ENCODE measurements at regions not wholly inside any gene's neighbourhood (a gene's known extent, or its start where the extent isn't known, plus 50 kb on each side); places are given as distances from the start of the nearest gene placed in this dataset.

DNA sequence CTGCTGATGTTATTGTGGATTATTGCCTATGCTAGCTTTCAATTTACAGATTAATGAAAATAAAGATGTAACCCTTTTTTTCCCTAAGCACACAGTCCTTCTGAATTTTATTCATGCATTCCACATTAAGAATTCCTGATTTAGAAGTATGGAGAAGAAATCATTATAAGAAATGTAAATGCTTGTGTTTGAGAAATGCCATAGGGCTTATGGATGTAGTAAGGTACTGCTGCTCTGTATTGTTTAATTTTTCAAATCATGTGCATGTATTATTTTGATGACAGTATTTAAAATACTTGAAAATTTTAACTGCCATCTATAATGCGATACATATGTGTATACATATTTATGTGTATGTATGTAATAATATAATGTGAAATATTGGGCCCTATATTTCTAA lies 167.1 kb upstream of the SOX5 start:
- Histone ChIP-seq H3K27ac (ENCODE audit: insufficient read depth, low read length) (no peak overlapping the region), H2BK20ac (ENCODE audit: low read depth, low read length) (no peak overlapping the region), H3K18ac (ENCODE audit: low read depth, low read length) (no peak overlapping the region), H4K5ac (ENCODE audit: low read depth, low read length) (no peak overlapping the region), H4K20me1 (ENCODE audit: insufficient read depth, low read length) (no peaks in the 10 kb centered on the region), H3K9me1 (ENCODE audit: insufficient read depth, low read length) (no peaks in the 10 kb centered on the region), H3K23ac (ENCODE audit: low read depth, low read length) (no peak overlapping the region), H2BK120ac (ENCODE audit: low read depth, low read length) (no peak overlapping the region), H3K9me3 (ENCODE audit: control insufficient read depth, insufficient read depth, low read length) (no peaks in the 10 kb centered on the region; the same call in 1 of the 2 replicates), H4K8ac (ENCODE audit: low read depth in 2 of 2, low read length in 2 of 2) (no peak overlapping the region), H4K91ac (ENCODE audit: insufficient read depth, low read depth, low read length) (no peak overlapping the region), H3K27me3 (ENCODE audit: control insufficient read depth, insufficient read depth, low read length) (no peaks in the 10 kb centered on the region), H3K4ac (ENCODE audit: low read depth, low read length) (no peak overlapping the region), H3K4me3 (ENCODE audit: insufficient read depth, low read depth, low read length) (no peak overlapping the region), H2BK5ac (ENCODE audit: low read depth, low read length, poor library complexity, severe bottlenecking) (no peak overlapping the region), H3K14ac (replicated peaks; ENCODE audit: low read depth, low read length) (no peak overlapping the region), H3K9ac (ENCODE audit: low read depth, low read length) (no peak overlapping the region), H2AK9ac (replicated peaks; ENCODE audit: low read depth, low read length, poor library complexity) (no peak overlapping the region), H3K56ac (ENCODE audit: extremely low read depth, insufficient read depth, low read length) (no peak overlapping the region), H3K36me3 (ENCODE audit: control insufficient read depth, insufficient read depth, low read length) (no peaks in the 10 kb centered on the region), H3K4me1 (ENCODE audit: control insufficient read depth, insufficient read depth, low read length) (no peaks in the 10 kb centered on the region; the same call in 1 of the 2 replicates), H3K4me2 (ENCODE audit: low read depth, low read length) (no peak overlapping the region), H2AFZ (replicated peaks; ENCODE audit: low read length, poor library complexity) (no peak overlapping the region), H2AK5ac (ENCODE audit: low read depth, low read length) (no peak overlapping the region), H3K79me1 (ENCODE audit: low read depth in 1 of 2, low read length in 2 of 2) (0 out of 4 replicates have a peak, but pooled peaks cover 0 to 5% of the 10 kb centered on the region in 2 experiments), H2BK15ac (ENCODE audit: low read depth, low read length) (no peak overlapping the region)
- dilution Hi-C loops (cut with HindIII; ENCODE audit: low sequenced_read_pairs, unreplicated experiment): no loop called here
- WGBS, 2 experiments (ENCODE audit: extremely low coverage in 2 of 2, insufficient read length in 1 of 2): no CpG with 5 or more reads among the region's 1 CpG
- no peak for DNase-seq
- ATAC-seq (ENCODE audit: low read depth): no peak
- POLR2A ChIA-PET (ENCODE audit: unreplicated experiment): no interaction called here
- TF ChIP-seq MXI1 (IDR thresholded peaks at IDR 0.05; ENCODE audit: borderline replicate concordance, low read depth, low read length) (no peak), RAD21 (IDR thresholded peaks at IDR 0.05; ENCODE audit: low read length) (no peak), RCOR1 (IDR thresholded peaks at IDR 0.05; ENCODE audit: insufficient replicate concordance, low read length) (no peak), CEBPB (IDR thresholded peaks at IDR 0.05; ENCODE audit: low read depth, low read length) (no peak), USF2 (IDR thresholded peaks at IDR 0.05; ENCODE audit: low read depth, low read length) (no peak), CTCF (conservative IDR thresholded peaks at IDR 0.05; ENCODE audit: low read depth, low read length) (no peak), CHD1 (IDR thresholded peaks at IDR 0.05; ENCODE audit: low read depth, low read length) (no peak), RFX5 (IDR thresholded peaks at IDR 0.05; ENCODE audit: low read depth, low read length) (no peak), FOS (IDR thresholded peaks at IDR 0.05; ENCODE audit: low read depth, low read length) (no peak), BHLHE40 (IDR thresholded peaks at IDR 0.05; ENCODE audit: low read depth, low read length) (no peak), NFE2L2 (IDR thresholded peaks at IDR 0.05; ENCODE audit: low read depth, low read length) (no peak), MAZ (IDR thresholded peaks at IDR 0.05; ENCODE audit: borderline replicate concordance, low read depth, low read length) (no peak)
- TF ChIP-seq, protein P1, sequence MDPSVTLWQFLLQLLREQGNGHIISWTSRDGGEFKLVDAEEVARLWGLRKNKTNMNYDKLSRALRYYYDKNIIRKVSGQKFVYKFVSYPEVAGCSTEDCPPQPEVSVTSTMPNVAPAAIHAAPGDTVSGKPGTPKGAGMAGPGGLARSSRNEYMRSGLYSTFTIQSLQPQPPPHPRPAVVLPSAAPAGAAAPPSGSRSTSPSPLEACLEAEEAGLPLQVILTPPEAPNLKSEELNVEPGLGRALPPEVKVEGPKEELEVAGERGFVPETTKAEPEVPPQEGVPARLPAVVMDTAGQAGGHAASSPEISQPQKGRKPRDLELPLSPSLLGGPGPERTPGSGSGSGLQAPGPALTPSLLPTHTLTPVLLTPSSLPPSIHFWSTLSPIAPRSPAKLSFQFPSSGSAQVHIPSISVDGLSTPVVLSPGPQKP (IDR thresholded peaks at IDR 0.05; ENCODE audit: borderline replicate concordance, low read depth, low read length): no peak
- no TSS peak for BruUV-seq (replicated peaks)
- intact Hi-C loops (cut with micrococcal nuclease): loop anchor here (10.0 kb wide), 1 partner anchor 618 kb away; no protein-coding TSS in a partner anchor
- CTCF ChIA-PET: no interaction called here
- in situ Hi-C loops (cut with MboI; ENCODE audit: low sequenced_read_pairs): loop anchor here (25.0 kb wide), 1 partner anchor 446 kb away; no protein-coding TSS in a partner anchor

Measured in IMR-90 (cell line).